NCI-H2196 (cell line): ENCODE measurements at regions not wholly inside any gene's neighbourhood (a gene's known extent, or its start where the extent isn't known, plus 50 kb on each side); places are given as distances from the start of the nearest gene placed in this dataset.

ENCODE experiments used
- DNase-seq: peaks from one replicate; lab custom pipeline; 2025; ENCODE audit not compliant: unreplicated experiment; lab: John Stamatoyannopoulos, UW

DNA sequence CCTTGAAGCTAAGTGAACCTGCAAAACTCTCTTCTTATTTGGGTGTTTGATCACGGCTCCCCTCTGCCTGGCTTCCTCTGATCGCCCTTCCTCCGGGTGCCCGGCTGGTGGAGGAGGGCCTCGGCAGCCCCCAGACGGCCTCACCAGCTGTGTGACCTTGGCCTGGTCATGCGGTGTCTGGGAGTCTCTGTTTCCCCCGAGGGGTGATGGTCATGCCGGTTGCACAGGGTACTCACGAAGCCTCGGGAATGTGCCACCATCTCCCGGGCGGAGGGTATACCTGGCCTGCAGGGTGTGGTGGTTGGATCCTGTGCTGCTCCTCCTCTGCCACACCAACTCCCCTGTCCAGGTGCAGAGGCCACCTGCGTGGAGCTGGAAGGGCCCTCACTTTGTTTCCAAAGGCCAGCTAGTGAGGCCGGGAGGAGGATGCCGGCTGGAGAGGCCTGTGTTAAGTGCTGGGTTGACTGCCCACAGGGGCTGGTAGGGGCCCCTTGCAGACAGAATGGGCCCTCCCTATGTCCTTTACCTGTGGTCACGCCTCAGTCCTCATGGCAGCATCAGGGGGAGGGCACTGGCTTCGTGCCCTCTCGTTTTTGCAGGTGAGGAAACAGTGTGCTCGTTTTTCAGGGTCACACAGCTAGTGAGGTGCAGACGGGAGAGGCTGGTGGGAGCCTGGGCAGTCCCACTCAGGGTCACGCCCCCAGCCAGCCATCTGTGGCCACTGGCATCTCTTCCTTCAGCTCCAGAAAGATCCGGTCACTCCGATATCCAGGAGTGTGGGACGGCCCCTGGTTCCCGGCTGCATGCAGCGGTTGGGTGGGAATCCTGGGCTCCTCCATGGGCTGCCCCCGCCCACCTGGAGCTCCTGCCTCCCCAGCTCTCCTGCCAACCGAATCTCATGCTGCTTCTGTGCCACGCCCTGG lies 148.5 kb upstream of the GSE1 start:
- no peak for DNase-seq

DNA sequence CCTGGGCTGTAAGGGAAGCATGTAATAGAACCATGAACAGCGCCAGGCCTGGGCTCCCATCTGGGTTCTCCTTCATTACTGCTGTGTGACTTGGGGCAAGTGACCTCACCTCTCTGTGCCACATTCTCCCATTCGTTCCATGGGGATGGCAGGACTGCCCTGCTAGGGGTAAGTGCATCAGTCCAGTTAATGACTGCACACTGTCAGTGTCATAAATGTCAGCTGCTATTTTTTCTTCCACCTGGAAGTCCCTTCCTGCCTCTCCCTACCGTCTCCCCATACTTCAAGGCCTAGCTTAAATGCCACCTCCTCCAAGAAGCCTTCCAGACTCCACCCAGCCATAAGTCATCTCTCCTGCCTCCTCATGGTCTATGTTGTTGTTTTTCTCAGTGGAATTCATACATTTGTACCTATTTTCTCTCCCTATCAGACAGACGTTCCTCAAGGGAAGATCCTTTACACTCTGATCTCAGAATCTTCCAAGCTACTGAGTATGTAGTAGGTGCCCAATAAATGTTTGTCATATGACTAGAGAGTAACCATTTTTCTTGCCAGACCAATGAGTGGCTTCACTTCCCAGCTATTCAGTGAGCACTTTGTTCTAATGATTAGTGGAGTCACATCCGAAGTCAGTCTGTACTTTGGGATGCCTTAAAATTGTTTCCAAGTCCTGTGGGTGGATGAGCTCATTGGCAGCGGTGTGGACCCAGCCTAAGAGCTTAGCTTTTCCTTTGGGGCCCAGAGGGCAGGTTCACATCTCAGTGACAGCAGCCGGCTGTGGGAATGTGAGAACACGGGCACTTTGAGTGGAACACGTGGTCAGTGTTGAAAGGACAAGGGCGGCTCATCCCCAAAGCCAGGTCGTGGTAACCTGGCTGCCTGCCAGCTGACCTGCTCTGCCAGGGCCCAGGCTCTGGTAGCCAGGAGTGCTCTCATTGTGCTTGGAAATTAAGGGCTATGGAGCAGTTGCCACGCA lies 147.5 kb upstream of the GSE1 start:
- DNase-seq: peak; percentile 75

DNA sequence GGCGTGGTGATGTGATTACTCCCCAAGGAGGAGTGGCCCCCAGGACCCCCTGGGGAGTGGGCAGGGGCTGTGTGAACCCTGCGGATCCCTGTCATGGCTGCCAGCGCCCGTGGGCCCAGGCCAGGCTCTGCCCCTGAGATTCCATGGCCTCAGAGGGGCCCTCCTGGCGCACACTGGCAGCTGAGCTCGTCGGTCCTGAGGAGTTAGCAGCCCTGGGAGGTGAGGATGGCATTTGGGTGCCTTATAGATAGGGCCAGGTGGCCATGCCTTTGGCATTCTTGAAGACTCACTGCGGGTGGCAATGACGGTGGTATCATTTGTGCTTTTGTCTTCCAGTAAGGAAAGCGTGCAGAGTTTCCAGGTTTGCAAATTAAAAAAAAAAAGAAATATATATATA lies 146.8 kb upstream of the GSE1 start:
- no peak for DNase-seq

DNA sequence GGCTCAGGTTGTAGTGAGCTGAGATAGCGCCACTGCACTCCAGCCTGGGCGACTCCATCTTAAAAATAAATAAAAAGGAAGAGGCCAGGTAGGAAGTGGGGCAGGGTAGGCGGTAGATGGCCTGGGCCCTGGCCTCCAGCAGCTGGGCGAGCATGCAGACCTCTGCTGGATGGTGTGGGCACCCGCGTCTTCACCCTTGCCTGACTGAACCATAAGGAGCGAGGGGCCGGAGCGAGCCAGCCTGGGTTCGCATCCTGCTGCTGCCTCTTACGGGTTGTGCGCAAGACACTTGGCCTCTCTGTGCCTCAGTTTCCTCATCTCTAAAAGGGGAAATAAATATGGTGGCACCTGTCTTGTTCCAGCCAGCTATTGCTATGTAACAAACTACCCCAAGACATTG lies 146.1 kb upstream of the GSE1 start:
- DNase-seq: no peak

DNA sequence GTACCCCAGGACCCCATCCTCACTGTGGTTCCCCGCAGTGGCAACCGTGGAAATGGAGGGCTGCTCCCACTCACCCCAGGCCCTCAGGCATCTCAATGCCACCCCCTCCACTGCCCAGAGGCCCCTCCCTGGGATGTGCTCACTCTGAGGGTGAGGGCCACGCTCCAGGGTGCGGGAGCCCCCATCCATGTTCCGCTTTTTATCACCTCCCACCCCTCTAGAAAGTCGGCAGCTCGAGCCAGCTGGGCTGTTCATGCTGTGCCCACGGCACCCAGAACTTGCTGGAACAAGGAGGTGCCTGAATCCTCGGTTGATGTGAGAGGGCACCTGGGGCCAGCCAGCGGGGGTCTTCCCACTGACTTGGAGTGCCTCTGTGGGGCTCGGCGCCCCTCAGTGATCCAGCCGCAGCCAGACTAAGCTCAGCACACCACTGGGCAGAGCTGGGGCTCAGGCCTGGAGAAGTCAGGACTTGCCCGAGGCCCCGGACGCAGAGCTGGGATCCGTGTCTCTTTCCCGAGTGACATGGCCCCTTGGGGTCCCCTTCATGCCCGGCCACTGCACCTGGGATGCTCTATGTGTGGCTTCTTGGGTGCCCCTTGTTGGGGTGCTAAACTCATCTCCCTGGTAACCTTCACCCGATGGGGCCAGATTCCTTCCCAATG lies 143.1 kb upstream of the GSE1 start:
- DNase-seq: no peak

- no peak for DNase-seq
Measured at GRCh38 chr16:85470873-85471272, 142.2 kb upstream of the GSE1 start.

DNA sequence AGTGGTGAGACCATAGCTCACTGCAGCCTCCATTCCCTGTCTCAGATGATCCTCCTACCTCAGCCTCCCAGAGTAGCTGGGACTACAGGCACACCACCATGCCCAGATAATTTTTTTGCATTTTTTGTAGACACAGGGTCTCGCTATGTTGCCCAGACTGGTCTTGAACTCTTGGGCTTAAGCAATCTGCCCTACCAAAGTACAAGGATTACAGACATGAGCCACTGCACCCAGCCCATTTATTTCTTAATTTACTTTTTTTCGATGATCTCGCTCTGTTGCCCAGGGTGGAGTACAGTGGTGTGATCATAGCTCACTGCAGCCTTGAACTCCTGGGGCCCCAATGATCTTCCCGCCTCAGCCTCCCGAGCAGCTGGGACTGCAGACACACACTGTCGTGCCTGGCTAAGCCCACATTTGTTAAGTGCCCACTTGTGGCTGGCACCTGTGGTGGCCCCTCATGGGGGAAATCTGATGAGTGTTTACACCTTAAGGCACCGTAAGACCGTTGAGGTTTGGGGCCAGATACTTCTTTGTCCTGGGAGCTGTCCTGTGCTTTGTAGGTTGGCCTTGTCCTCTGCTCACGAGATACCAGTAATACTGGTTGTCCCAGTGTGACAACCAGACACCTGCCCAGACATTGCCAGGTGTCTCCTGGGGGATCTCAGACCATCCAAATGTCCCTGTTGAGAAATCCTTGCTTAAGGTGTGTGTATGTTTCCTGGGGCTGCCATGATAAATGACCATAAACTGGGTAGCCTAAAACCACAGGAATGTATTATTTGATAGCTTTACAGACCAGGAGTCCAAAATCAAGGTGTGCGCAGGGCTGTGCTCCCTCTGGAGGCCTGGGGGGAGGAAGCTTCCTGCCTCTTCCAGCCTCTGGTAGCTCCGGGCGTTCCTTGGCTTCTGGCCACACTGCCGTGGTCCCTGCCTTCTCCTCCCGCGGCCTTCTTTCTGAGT lies 141.4 kb upstream of the GSE1 start:
- peak; percentile 50 for DNase-seq

DNA sequence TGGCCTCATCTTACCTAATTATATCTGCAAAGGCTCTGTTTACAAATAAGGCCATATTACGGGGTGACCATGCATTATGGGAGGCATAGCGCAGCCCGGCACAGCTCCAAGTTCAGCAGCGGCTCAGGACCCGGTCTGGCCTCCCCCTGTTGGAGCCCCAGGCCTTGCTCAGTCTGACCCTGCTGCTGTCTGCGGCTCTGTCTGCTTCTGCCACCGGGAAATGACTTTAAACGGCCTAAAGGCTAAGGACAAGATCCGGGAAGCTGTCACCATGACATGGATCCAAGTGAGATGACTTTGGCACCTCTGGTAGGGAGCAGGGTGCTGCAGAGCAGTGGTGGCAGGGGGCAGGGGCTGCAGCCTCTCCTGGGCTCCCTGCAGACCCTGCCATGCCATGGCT lies 140.6 kb upstream of the GSE1 start:
- DNase-seq: no peak

DNA sequence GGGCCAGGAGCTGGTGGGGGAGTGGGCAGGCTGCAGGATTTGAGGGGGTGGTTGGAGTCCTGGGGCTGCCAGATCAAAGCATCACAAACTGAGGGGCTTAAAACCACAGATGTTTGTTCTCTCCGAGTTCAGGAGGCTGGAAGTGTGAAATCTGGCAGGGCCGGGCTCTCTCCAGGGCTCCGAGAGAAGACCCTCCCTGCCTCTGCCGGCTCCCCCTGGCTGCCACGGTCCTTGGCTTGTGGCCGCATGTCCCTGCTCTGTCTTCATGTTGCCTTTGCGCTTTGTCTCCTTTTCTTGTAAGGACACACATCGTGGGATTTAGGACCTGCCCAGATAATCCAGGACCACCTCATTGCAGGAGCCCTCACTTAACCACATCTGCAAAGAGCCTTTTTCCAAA lies 139.8 kb upstream of the GSE1 start:
- no peak for DNase-seq

DNA sequence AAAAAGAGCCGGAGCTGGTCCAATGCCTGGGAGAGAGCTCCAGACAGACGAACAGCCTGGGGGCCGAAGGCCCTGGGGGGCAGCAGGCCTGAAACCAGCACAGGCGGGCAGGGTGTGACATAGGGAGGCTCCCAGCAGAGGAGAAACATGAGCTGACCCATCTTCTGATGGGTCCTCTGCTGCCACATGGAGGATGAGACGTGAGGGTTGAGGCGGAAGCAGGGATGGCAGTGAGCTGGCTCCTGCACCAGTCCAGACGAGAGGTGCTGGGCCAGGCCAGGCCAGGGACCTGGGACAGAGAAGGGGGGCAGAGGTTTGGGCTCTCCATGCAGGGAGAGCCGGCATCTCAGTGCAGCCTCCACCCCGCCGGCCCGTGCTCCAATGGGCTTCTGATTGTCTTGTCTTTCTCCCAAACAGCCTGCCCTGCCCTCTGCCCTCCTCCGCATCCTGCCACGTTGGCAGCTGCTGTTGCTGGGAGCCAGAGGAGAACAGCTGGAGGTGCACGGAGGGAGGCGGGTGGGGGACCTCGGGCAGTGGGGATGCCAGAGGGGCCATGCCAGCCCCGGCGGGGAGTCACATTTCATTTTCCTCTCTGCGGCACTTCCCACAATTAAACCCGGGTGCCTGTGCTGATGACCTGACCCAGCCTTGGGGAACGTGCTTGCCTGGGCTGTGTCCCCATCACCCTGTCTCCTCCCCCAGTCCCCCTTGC lies 139.1 kb upstream of the GSE1 start:
- no peak for DNase-seq

DNA sequence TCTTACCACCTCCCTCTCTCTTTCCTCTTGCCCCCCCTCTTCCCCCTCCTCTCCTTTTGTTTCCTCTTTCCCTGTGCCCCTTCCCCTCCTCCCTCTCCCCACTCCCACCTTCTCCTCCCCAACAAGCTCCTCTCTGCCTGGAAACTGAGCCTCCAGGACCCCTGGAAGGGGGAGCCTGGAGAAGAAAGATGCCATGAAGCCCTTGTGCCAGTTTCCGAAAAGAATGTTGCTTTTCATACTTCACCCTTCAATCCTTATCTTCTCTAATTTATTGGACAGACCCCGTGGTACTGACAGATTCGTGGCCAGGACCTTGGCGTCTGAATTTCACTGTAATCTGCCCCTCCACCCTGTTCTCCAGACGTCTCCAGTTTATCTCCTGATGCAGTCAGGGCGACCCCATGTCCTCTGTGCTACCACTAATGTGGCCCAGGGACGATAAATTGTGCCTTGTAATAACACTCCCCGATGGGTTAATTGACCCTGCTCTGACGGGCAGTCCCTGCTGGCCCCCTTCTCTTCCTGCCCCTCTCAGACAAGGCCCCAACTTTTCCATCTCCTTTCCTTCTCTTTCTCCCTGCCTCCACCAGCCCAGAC lies 138.4 kb upstream of the GSE1 start:
- DNase-seq: no peak

- no peak for DNase-seq
Measured at GRCh38 chr16:85475233-85475632, 137.9 kb upstream of the GSE1 start.

GRCh38 chr16:85475691-85476300 lies 137.3 kb upstream of the GSE1 start:
- DNase-seq: no peak

DNA sequence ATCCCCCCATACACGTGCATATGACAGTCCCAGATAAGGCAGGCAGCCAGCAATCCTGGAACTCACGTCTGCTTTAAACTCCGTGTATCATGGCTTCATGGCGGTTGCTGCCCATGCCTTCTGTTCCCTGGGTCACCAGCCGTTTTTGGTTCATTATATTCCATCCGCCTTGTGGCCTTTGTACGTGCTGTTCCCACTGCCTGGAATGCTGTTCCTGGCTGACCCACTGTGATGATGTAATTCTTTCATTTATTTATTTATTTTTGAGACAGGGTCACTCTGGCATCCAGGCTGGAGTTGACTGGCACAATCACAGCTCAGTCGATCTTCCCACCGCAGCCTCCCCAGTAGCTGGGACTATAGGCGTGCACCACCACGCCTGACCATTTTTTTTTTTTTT lies 136.7 kb upstream of the GSE1 start:
- DNase-seq: no peak

- DNase-seq: no peak
Measured at GRCh38 chr16:85477801-85478363, 135.2 kb upstream of the GSE1 start.

GRCh38 chr16:85479972-85480726 lies 133.0 kb upstream of the GSE1 start:
- no peak for DNase-seq

DNA sequence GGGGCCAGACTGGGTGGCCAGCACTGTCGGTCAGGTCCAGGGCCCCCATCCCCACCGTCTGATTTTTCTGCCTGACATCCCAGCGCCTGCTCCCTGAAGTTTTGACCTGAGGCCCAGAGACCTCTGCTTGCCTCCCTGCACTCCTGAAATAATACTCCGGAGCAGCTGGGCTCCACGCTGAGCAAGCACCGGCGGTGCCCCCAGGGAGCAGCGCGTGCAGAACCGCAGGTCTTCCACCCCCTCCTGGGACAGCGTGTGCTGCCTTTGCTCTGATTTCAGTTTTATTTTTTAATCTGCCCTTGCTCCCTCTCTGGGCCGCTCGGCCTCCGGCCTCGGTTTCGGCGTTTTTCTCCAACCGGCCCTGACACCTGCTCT lies 132.4 kb upstream of the GSE1 start:
- no peak for DNase-seq

GRCh38 chr16:85481206-85481605 lies 131.9 kb upstream of the GSE1 start:
- no peak for DNase-seq
